CD4-positive, CD25-positive, alpha-beta regulatory T cell (primary cell): ENCODE measurements at regions not wholly inside any gene's neighbourhood (a gene's known extent, or its start where the extent isn't known, plus 50 kb on each side); places are given as distances from the start of the nearest gene placed in this dataset.
A peak's percentile ranks its signal among the peaks of the same experiment; 100 is the strongest.

Experiments used
- ATAC-seq, 2 donors: fragments of 150-1000 bp; cut with Tn5 transposase; one replicate each; pipeline ENCODE4 v1.10.0; 2021; ENCODE audit warnings: low read depth in 2 of 2, moderate number of reproducible peaks in 2 of 2, moderate library complexity in 1 of 2
- DNase-seq, 3 donors: peaks; one replicate each; pipeline versions ENCODE4 v3.0.0 to v3.0.0-alpha.2; 2012 to 2022; ENCODE audit warnings: mixed read lengths in 1 of 3
- H3K27ac ChIP-seq: one replicate; pipeline ENCODE4 v1.7.0; 2013; ENCODE audit warnings: mild to moderate bottlenecking, low read length; ENCODE audit not compliant: insufficient read depth, poor library complexity, severe bottlenecking
- H3K27me3 ChIP-seq: one replicate; pipeline ENCODE4 v1.7.0; 2013; ENCODE audit warnings: low read length; ENCODE audit not compliant: control insufficient read depth, insufficient read depth
- H3K36me3 ChIP-seq: one replicate; pipeline ENCODE4 v1.7.0; 2013; ENCODE audit warnings: mild to moderate bottlenecking, low read length, moderate library complexity; ENCODE audit not compliant: control insufficient read depth, insufficient read depth
- H3K4me1 ChIP-seq: 2 replicates; pipeline ENCODE4 v1.7.0; 2013; ENCODE audit warnings: mild to moderate bottlenecking, low read length; ENCODE audit not compliant: insufficient read depth, control insufficient read depth, poor library complexity, severe bottlenecking
- H3K4me3 ChIP-seq: one replicate; pipeline ENCODE4 v1.7.0; 2013; ENCODE audit warnings: low read depth, mild to moderate bottlenecking, low read length, moderate library complexity
- H3K9me3 ChIP-seq, 2 experiments: 1 replicate in 1 of 2; 2 replicates in 1 of 2; pipeline ENCODE4 v1.7.0; 2013; ENCODE audit warnings: low read length in 2 of 2, mild to moderate bottlenecking in 1 of 2, moderate library complexity in 1 of 2; ENCODE audit not compliant: control insufficient read depth in 2 of 2
- H3K27ac Mint-ChIP-seq, 3 donors: one replicate each; pipeline ENCODE4 v1.8.0; 2020 to 2022; ENCODE audit warnings: mild to moderate bottlenecking in 3 of 3, mixed read lengths in 3 of 3, moderate library complexity in 2 of 3
- H3K27me3 Mint-ChIP-seq: one replicate; pipeline ENCODE4 v1.8.0; 2022; ENCODE audit warnings: mild to moderate bottlenecking, mixed read lengths
- H3K36me3 Mint-ChIP-seq: one replicate; pipeline ENCODE4 v1.8.0; 2020; ENCODE audit warnings: mixed read lengths
- H3K4me1 Mint-ChIP-seq, 4 donors: one replicate each; pipeline ENCODE4 v1.8.0; 2020 to 2022; ENCODE audit warnings: mixed read lengths in 4 of 4, mild to moderate bottlenecking in 1 of 4
- H3K4me3 Mint-ChIP-seq, 4 donors: one replicate each; pipeline ENCODE4 v1.8.0; 2020 to 2022; ENCODE audit warnings: mild to moderate bottlenecking in 4 of 4, mixed read lengths in 4 of 4, moderate library complexity in 3 of 4
- H3K9me3 Mint-ChIP-seq, 7 donors: one replicate each; pipeline ENCODE4 v1.8.0; 2020 to 2022; ENCODE audit warnings: mixed read lengths in 7 of 7, mild to moderate bottlenecking in 3 of 7, moderate library complexity in 2 of 7

- H3K4me1 Mint-ChIP-seq = no peaks in the 10 kb centered on the region
- Histone ChIP-seq H3K36me3 (no peaks in the 10 kb centered on the region), H3K27ac (no peak overlapping the region), H3K27me3 (peaks cover 2% of the 10 kb centered on the region), H3K4me1 (no peaks in the 10 kb centered on the region), H3K9me3 (no peaks in the 10 kb centered on the region), H3K4me3 (no peak overlapping the region)
- peaks cover 5% of the 10 kb centered on the region for H3K27me3 Mint-ChIP-seq
- H3K9me3 Mint-ChIP-seq = peaks cover 0 to 3% (median 0%) of the 10 kb centered on the region in 7 donors
- DNase-seq = no peak
- H3K36me3 Mint-ChIP-seq = no peaks in the 10 kb centered on the region
- H3K4me3 Mint-ChIP-seq = no peak overlapping the region
- no peak overlapping the region for H3K27ac Mint-ChIP-seq
- no peak for ATAC-seq
Measured at GRCh38 chr4:89645482-89645881, 191.5 kb downstream of the SNCA start.

- Mint-ChIP-seq H3K4me1 (no peaks in the 10 kb centered on the region), H3K4me3 (no peak overlapping the region), H3K27me3 (no peaks in the 10 kb centered on the region), H3K36me3 (no peaks in the 10 kb centered on the region), H3K27ac (no peak overlapping the region), H3K9me3 (no peaks in the 10 kb centered on the region)
- Histone ChIP-seq H3K27ac (no peak overlapping the region), H3K4me3 (no peak overlapping the region), H3K27me3 (peaks cover 4% of the 10 kb centered on the region), H3K36me3 (no peaks in the 10 kb centered on the region), H3K4me1 (no peaks in the 10 kb centered on the region), H3K9me3 (no peaks in the 10 kb centered on the region)
- ATAC-seq (no peak), DNase-seq (no peak)
Measured at GRCh38 chr4:89641367-89641687, 195.6 kb downstream of the SNCA start.

GRCh38 chr4:89640620-89641366, 196.2 kb downstream of the SNCA start:
- H3K9me3 ChIP-seq = no peaks in the 10 kb centered on the region

GRCh38 chr4:89639395-89639794, 197.6 kb downstream of the SNCA start:
- no peaks in the 10 kb centered on the region for H3K9me3 Mint-ChIP-seq
- no peaks in the 10 kb centered on the region for H3K4me1 Mint-ChIP-seq
- peaks cover 4% of the 10 kb centered on the region for H3K27me3 ChIP-seq
- no peak overlapping the region for H3K4me3 ChIP-seq
- H3K27ac ChIP-seq = no peak overlapping the region
- no peak overlapping the region for H3K4me3 Mint-ChIP-seq
- no peaks in the 10 kb centered on the region for H3K27me3 Mint-ChIP-seq
- H3K4me1 ChIP-seq = no peaks in the 10 kb centered on the region
- H3K9me3 ChIP-seq = no peaks in the 10 kb centered on the region
- H3K36me3 Mint-ChIP-seq = no peaks in the 10 kb centered on the region
- H3K27ac Mint-ChIP-seq = no peak overlapping the region
- DNase-seq = no peak
- no peaks in the 10 kb centered on the region for H3K36me3 ChIP-seq
- no peak for ATAC-seq

More at GRCh38 chr4:89640620-89641366, 196.2 kb downstream of the SNCA start:
- ATAC-seq (no peak), DNase-seq (peak in 1 of 3 donors; percentile 30)
- Mint-ChIP-seq H3K9me3 (no peaks in the 10 kb centered on the region), H3K4me1 (no peaks in the 10 kb centered on the region), H3K27ac (no peak overlapping the region), H3K27me3 (no peaks in the 10 kb centered on the region), H3K4me3 (no peak overlapping the region), H3K36me3 (no peaks in the 10 kb centered on the region)
- Histone ChIP-seq H3K4me3 (no peak overlapping the region), H3K27me3 (peaks cover 4% of the 10 kb centered on the region), H3K36me3 (no peaks in the 10 kb centered on the region), H3K4me1 (no peaks in the 10 kb centered on the region), H3K27ac (no peak overlapping the region)

- H3K4me1 Mint-ChIP-seq = peaks cover 0 to 5% (median 0%) of the 10 kb centered on the region in 4 donors
- ATAC-seq (no peak), DNase-seq (no peak)
- H3K36me3 ChIP-seq = no peaks in the 10 kb centered on the region
- H3K27me3 ChIP-seq = peaks cover 2% of the 10 kb centered on the region
- H3K36me3 Mint-ChIP-seq = no peaks in the 10 kb centered on the region
- no peaks in the 10 kb centered on the region for H3K4me1 ChIP-seq
- peaks cover 4% of the 10 kb centered on the region for H3K27me3 Mint-ChIP-seq
- H3K9me3 Mint-ChIP-seq = peaks cover 0 to 1% (median 0%) of the 10 kb centered on the region in 7 donors
- no peaks in the 10 kb centered on the region for H3K9me3 ChIP-seq
- H3K27ac Mint-ChIP-seq = no peak overlapping the region
- H3K27ac ChIP-seq = no peak overlapping the region
- H3K4me3 ChIP-seq = no peak overlapping the region
- no peak overlapping the region for H3K4me3 Mint-ChIP-seq
Measured at GRCh38 chr4:89625599-89626293, 211.2 kb downstream of the SNCA start.

GRCh38 chr4:89619206-89619962, 217.6 kb downstream of the SNCA start:
- no peaks in the 10 kb centered on the region for H3K36me3 ChIP-seq
- Mint-ChIP-seq H3K36me3 (no peaks in the 10 kb centered on the region), H3K27me3 (no peaks in the 10 kb centered on the region), H3K4me3 (peak overlapping the region in 3 of 4 donors; percentile 30 to 57 (median 48)), H3K9me3 (peaks cover 0 to 1% (median 0%) of the 10 kb centered on the region in 7 donors), H3K4me1 (peaks cover 0 to 30% (median 8%) of the 10 kb centered on the region in 4 donors), H3K27ac (peak overlapping the region; percentile 18 to 79 (median 75))
- H3K4me3 ChIP-seq = no peak overlapping the region
- H3K9me3 ChIP-seq = no peaks in the 10 kb centered on the region
- H3K27me3 ChIP-seq = no peaks in the 10 kb centered on the region
- H3K27ac ChIP-seq = no peak overlapping the region
- no peaks in the 10 kb centered on the region for H3K4me1 ChIP-seq
- peak in 1 of 3 donors; percentile 83 for DNase-seq
- ATAC-seq = peak in 1 of 2 donors; percentile 14

- no peak overlapping the region for H3K27ac ChIP-seq
- DNase-seq (no peak), ATAC-seq (no peak)
- H3K36me3 ChIP-seq = no peaks in the 10 kb centered on the region
- Mint-ChIP-seq H3K9me3 (peaks cover 0 to 1% (median 0%) of the 10 kb centered on the region in 7 donors), H3K36me3 (no peaks in the 10 kb centered on the region), H3K4me1 (peaks cover 0 to 30% (median 8%) of the 10 kb centered on the region in 4 donors), H3K27me3 (no peaks in the 10 kb centered on the region), H3K4me3 (no peak overlapping the region), H3K27ac (no peak overlapping the region)
- no peaks in the 10 kb centered on the region for H3K4me1 ChIP-seq
- no peak overlapping the region for H3K4me3 ChIP-seq
- H3K9me3 ChIP-seq = no peaks in the 10 kb centered on the region
- H3K27me3 ChIP-seq = no peaks in the 10 kb centered on the region
Measured at GRCh38 chr4:89618151-89618550, 218.8 kb downstream of the SNCA start.
